BE2C (cell line): ENCODE measurements at regions not wholly inside any gene's neighbourhood (a gene's known extent, or its start where the extent isn't known, plus 50 kb on each side); places are given as distances from the start of the nearest gene placed in this dataset.

Experiments used
- DNase-seq: peaks from one replicate; pipeline ENCODE4 v3.0.0-alpha.2; 2020
- H3K27me3 ChIP-seq: fragments of 250-450 bp; sonication (Bioruptor Pico); 2 replicates; pipeline ENCODE4 v1.5.1; 2020; ENCODE audit warnings: mild to moderate bottlenecking
- H3K36me3 ChIP-seq: fragments of 250-450 bp; sonication (Bioruptor Pico); 2 replicates; pipeline ENCODE4 v1.5.1; 2020; ENCODE audit warnings: mild to moderate bottlenecking
- H3K4me1 ChIP-seq: fragments of 250-450 bp; sonication (Bioruptor Pico); 2 replicates; pipeline ENCODE4 v1.5.1; 2020
- H3K4me3 ChIP-seq: 2 replicates; pipeline ENCODE4 v1.5.1; 2011; ENCODE audit warnings: low read depth, low read length
- H3K9me3 ChIP-seq: fragments of 250-450 bp; sonication (Bioruptor Pico); 2 replicates; pipeline ENCODE4 v1.5.1; 2020
- CTCF ChIP-seq: IDR thresholded peaks from 2 replicates; pipeline ENCODE4 v1.5.1; 2012; ENCODE audit warnings: mild to moderate bottlenecking, low read depth, low read length

- Histone ChIP-seq H3K4me1 (no peaks in the 10 kb centered on the region), H3K27me3 (no peaks in the 10 kb centered on the region), H3K36me3 (no peaks in the 10 kb centered on the region), H3K9me3 (no peaks in the 10 kb centered on the region), H3K4me3 (no peak overlapping the region)
- no peak for TF ChIP-seq CTCF
- DNase-seq = no peak
Observed at GRCh38 chr3:67289626-67290025, 291.5 kb downstream of the KBTBD8 start.

- H3K9me3 ChIP-seq = no peaks in the 10 kb centered on the region
- no peaks in the 10 kb centered on the region for H3K36me3 ChIP-seq
- no peaks in the 10 kb centered on the region for H3K27me3 ChIP-seq
- TF ChIP-seq CTCF = no peak
- DNase-seq = no peak
- no peak overlapping the region for H3K4me3 ChIP-seq
- H3K4me1 ChIP-seq = no peaks in the 10 kb centered on the region
Observed at GRCh38 chr3:67290438-67290837, 292.3 kb downstream of the KBTBD8 start.

- no peak for DNase-seq
- H3K4me3 ChIP-seq = no peak overlapping the region
- H3K9me3 ChIP-seq = no peaks in the 10 kb centered on the region
- H3K36me3 ChIP-seq = no peaks in the 10 kb centered on the region
- H3K4me1 ChIP-seq = no peaks in the 10 kb centered on the region
- no peaks in the 10 kb centered on the region for H3K27me3 ChIP-seq
- no peak for TF ChIP-seq CTCF
Observed at GRCh38 chr3:67291287-67292252, 293.5 kb downstream of the KBTBD8 start.

GRCh38 chr3:67292356-67293121 lies 294.4 kb downstream of the KBTBD8 start:
- Histone ChIP-seq H3K9me3 (no peaks in the 10 kb centered on the region), H3K4me3 (no peak overlapping the region), H3K27me3 (no peaks in the 10 kb centered on the region), H3K36me3 (no peaks in the 10 kb centered on the region), H3K4me1 (no peaks in the 10 kb centered on the region)
- no peak for TF ChIP-seq CTCF
- DNase-seq = no peak

GRCh38 chr3:67294341-67294740 lies 296.2 kb downstream of the KBTBD8 start:
- no peak for DNase-seq
- no peaks in the 10 kb centered on the region for H3K27me3 ChIP-seq
- H3K4me1 ChIP-seq = no peaks in the 10 kb centered on the region
- H3K9me3 ChIP-seq = no peaks in the 10 kb centered on the region
- no peaks in the 10 kb centered on the region for H3K36me3 ChIP-seq
- no peak for TF ChIP-seq CTCF
- no peak overlapping the region for H3K4me3 ChIP-seq
